HG03342 (cell line): ENCODE measurements at regions not wholly inside any gene's neighbourhood (a gene's known extent, or its start where the extent isn't known, plus 50 kb on each side); places are given as distances from the start of the nearest gene placed in this dataset.

ENCODE experiments used
- ATAC-seq: cut with Tn5 transposase; IDR thresholded peaks from one replicate; pipeline ENCODE4 v1.9.1; 2021; ENCODE audit warnings: mild to moderate bottlenecking, moderate library complexity; ENCODE audit not compliant: unreplicated experiment

- ATAC-seq, result no peak
Measured at GRCh38 chr12:61667676-61668075, 592.5 kb upstream of the USP15 start.

GRCh38 chr12:61676520-61676919 lies 583.7 kb upstream of the USP15 start:
- no peak for ATAC-seq

- ATAC-seq, result no peak
Measured at GRCh38 chr12:61687407-61687806, 572.8 kb upstream of the USP15 start.

GRCh38 chr12:61694214-61694613 lies 566.0 kb upstream of the USP15 start:
- ATAC-seq, result no peak

- ATAC-seq, result no peak
Measured at GRCh38 chr12:61701471-61701870, 558.7 kb upstream of the USP15 start.

GRCh38 chr12:61706783-61707182 lies 553.4 kb upstream of the USP15 start:
- no peak for ATAC-seq

- no peak for ATAC-seq
Measured at GRCh38 chr12:61713121-61713520, 547.1 kb upstream of the USP15 start.

- no peak for ATAC-seq
Measured at GRCh38 chr12:61717986-61718385, 542.2 kb upstream of the USP15 start.

- ATAC-seq, result no peak
Measured at GRCh38 chr12:61739925-61740324, 520.3 kb upstream of the USP15 start.

- no peak for ATAC-seq
Measured at GRCh38 chr12:61750604-61751003, 509.6 kb upstream of the USP15 start.

- ATAC-seq, result no peak
Measured at GRCh38 chr12:61754214-61754613, 506.0 kb upstream of the USP15 start.

- ATAC-seq, result no peak
Measured at GRCh38 chr12:61757831-61758505, 502.2 kb upstream of the USP15 start.

GRCh38 chr12:61758661-61759060 lies 501.5 kb upstream of the USP15 start:
- no peak for ATAC-seq

GRCh38 chr12:61765926-61766325 lies 494.3 kb upstream of the USP15 start:
- no peak for ATAC-seq

- no peak for ATAC-seq
Measured at GRCh38 chr12:61780435-61780834, 479.8 kb upstream of the USP15 start.

GRCh38 chr12:61781021-61781581 lies 479.1 kb upstream of the USP15 start:
- ATAC-seq, result no peak

- ATAC-seq, result no peak
Measured at GRCh38 chr12:61796846-61797245, 463.4 kb upstream of the USP15 start.

- no peak for ATAC-seq
Measured at GRCh38 chr12:61797266-61797665, 462.9 kb upstream of the USP15 start.

- ATAC-seq, result no peak
Measured at GRCh38 chr12:61798778-61799177, 461.4 kb upstream of the USP15 start.

- no peak for ATAC-seq
Measured at GRCh38 chr12:61804301-61804700, 455.9 kb upstream of the USP15 start.

GRCh38 chr12:61808856-61809255 lies 451.3 kb upstream of the USP15 start:
- ATAC-seq, result no peak

GRCh38 chr12:61810486-61810885 lies 449.7 kb upstream of the USP15 start:
- no peak for ATAC-seq

GRCh38 chr12:61821381-61821780 lies 438.8 kb upstream of the USP15 start:
- no peak for ATAC-seq
